ENCODE measurements at regions not wholly inside any gene's neighbourhood (a gene's known extent, or its start where the extent isn't known, plus 50 kb on each side); places are given as distances from the start of the nearest gene placed in this dataset.
"Not testable (repeated sequence)": the region's sequence is repeated elsewhere in the genome, so short reads cannot be mapped to it uniquely, and the experiment has no call there.

- Histone ChIP-seq H3K4me3 (ENCODE audit: low read length) (no peak overlapping the region), H3K27me3 (ENCODE audit: control insufficient read depth, insufficient read depth) (no peaks in the 10 kb centered on the region), H3K4me1 (ENCODE audit: control insufficient read depth, insufficient read depth, low read length) (no peaks in the 10 kb centered on the region), H3K9me3 (ENCODE audit: control insufficient read depth, low read length) (no peaks in the 10 kb centered on the region), H3K27ac (ENCODE audit: low read length) (no peak overlapping the region)
- intact Hi-C loops (cut with DNase I) = no loop called here
- no peak for ATAC-seq
- 47% methylated on average over 3 of the region's 3 CpGs for WGBS
- DNase-seq = no peak
These were observed 609.0 kb upstream of the CELF4 start for GRCh38 chr18:38174594-38174993.

GRCh38 chr18:38174173-38174572 lies 608.6 kb upstream of the CELF4 start:
- no peak for ATAC-seq
- intact Hi-C loops (cut with DNase I) = no loop called here
- no peaks in the 10 kb centered on the region for H3K4me1 ChIP-seq (ENCODE audit: control insufficient read depth, insufficient read depth, low read length)
- no peak overlapping the region for H3K27ac ChIP-seq (ENCODE audit: low read length)
- no peak overlapping the region for H3K4me3 ChIP-seq (ENCODE audit: low read length)
- WGBS = 92% methylated on average over 1 of the region's 1 CpG
- DNase-seq = no peak
- no peaks in the 10 kb centered on the region for H3K9me3 ChIP-seq (ENCODE audit: control insufficient read depth, low read length)
- no peaks in the 10 kb centered on the region for H3K27me3 ChIP-seq (ENCODE audit: control insufficient read depth, insufficient read depth)

- no peak overlapping the region for H3K27ac ChIP-seq (ENCODE audit: low read length)
These were observed 605.2 kb upstream of the CELF4 start for GRCh38 chr18:38170845-38171244.

GRCh38 chr18:38167623-38168022 lies 602.0 kb upstream of the CELF4 start:
- H3K27ac ChIP-seq (ENCODE audit: low read length) = no peak overlapping the region
- H3K27me3 ChIP-seq (ENCODE audit: control insufficient read depth, insufficient read depth) = no peaks in the 10 kb centered on the region
- no peaks in the 10 kb centered on the region for H3K9me3 ChIP-seq (ENCODE audit: control insufficient read depth, low read length)
- DNase-seq = no peak
- WGBS = 80% methylated on average over 2 of the region's 2 CpGs
- no peak overlapping the region for H3K4me3 ChIP-seq (ENCODE audit: low read length)
- H3K4me1 ChIP-seq (ENCODE audit: control insufficient read depth, insufficient read depth, low read length) = no peaks in the 10 kb centered on the region
- intact Hi-C loops (cut with DNase I) = no loop called here
- ATAC-seq = no peak

More at GRCh38 chr18:38170845-38171244, 605.2 kb upstream of the CELF4 start:
- intact Hi-C loops (cut with DNase I) = no loop called here
- DNase-seq (no peak), ATAC-seq (no peak)
- H3K9me3 ChIP-seq (ENCODE audit: control insufficient read depth, low read length) = no peaks in the 10 kb centered on the region
- H3K4me3 ChIP-seq (ENCODE audit: low read length) = no peak overlapping the region
- no peaks in the 10 kb centered on the region for H3K4me1 ChIP-seq (ENCODE audit: control insufficient read depth, insufficient read depth, low read length)
- H3K27me3 ChIP-seq (ENCODE audit: control insufficient read depth, insufficient read depth) = no peaks in the 10 kb centered on the region

- H3K4me3 ChIP-seq (ENCODE audit: low read length); intact Hi-C loops (cut with DNase I); DNase-seq; H3K27ac ChIP-seq (ENCODE audit: low read length); H3K9me3 ChIP-seq (ENCODE audit: control insufficient read depth, low read length); H3K4me1 ChIP-seq (ENCODE audit: control insufficient read depth, insufficient read depth, low read length); ATAC-seq; H3K27me3 ChIP-seq (ENCODE audit: control insufficient read depth, insufficient read depth): not testable (repeated sequence)
These were observed 587.5 kb upstream of the CELF4 start for GRCh38 chr18:38153116-38153515.

GRCh38 chr18:38116716-38117115 lies 551.1 kb upstream of the CELF4 start:
- 62% methylated on average over 3 of the region's 3 CpGs for WGBS
- intact Hi-C loops (cut with DNase I) = no loop called here
- H3K4me1 ChIP-seq (ENCODE audit: control insufficient read depth, insufficient read depth, low read length) = no peaks in the 10 kb centered on the region
- ATAC-seq (no peak), DNase-seq (no peak)
- no peak overlapping the region for H3K27ac ChIP-seq (ENCODE audit: low read length)
- H3K9me3 ChIP-seq (ENCODE audit: control insufficient read depth, low read length) = no peaks in the 10 kb centered on the region
- H3K27me3 ChIP-seq (ENCODE audit: control insufficient read depth, insufficient read depth) = no peaks in the 10 kb centered on the region
- no peak overlapping the region for H3K4me3 ChIP-seq (ENCODE audit: low read length)

GRCh38 chr18:38115201-38115600 lies 549.6 kb upstream of the CELF4 start:
- no peaks in the 10 kb centered on the region for H3K9me3 ChIP-seq (ENCODE audit: control insufficient read depth, low read length)
- H3K27me3 ChIP-seq (ENCODE audit: control insufficient read depth, insufficient read depth) = no peaks in the 10 kb centered on the region
- no peak overlapping the region for H3K27ac ChIP-seq (ENCODE audit: low read length)
- H3K4me3 ChIP-seq (ENCODE audit: low read length) = no peak overlapping the region
- intact Hi-C loops (cut with DNase I) = no loop called here
- DNase-seq = no peak
- no peak for ATAC-seq
- WGBS = 35% methylated on average over 1 of the region's 1 CpG
- H3K4me1 ChIP-seq (ENCODE audit: control insufficient read depth, insufficient read depth, low read length) = no peaks in the 10 kb centered on the region

- DNase-seq (no peak), ATAC-seq (no peak)
- no peaks in the 10 kb centered on the region for H3K9me3 ChIP-seq (ENCODE audit: control insufficient read depth, low read length)
- 63% methylated on average over 1 of the region's 1 CpG for WGBS
- intact Hi-C loops (cut with DNase I) = no loop called here
- no peaks in the 10 kb centered on the region for H3K4me1 ChIP-seq (ENCODE audit: control insufficient read depth, insufficient read depth, low read length)
- no peaks in the 10 kb centered on the region for H3K27me3 ChIP-seq (ENCODE audit: control insufficient read depth, insufficient read depth)
- H3K27ac ChIP-seq (ENCODE audit: low read length) = no peak overlapping the region
- H3K4me3 ChIP-seq (ENCODE audit: low read length) = no peak overlapping the region
These were observed 521.9 kb upstream of the CELF4 start for GRCh38 chr18:38087538-38087937.

GRCh38 chr18:38081516-38081915 lies 515.9 kb upstream of the CELF4 start:
- DNase-seq (no peak), ATAC-seq (no peak)
- 85% methylated on average over 1 of the region's 1 CpG for WGBS
- H3K27me3 ChIP-seq (ENCODE audit: control insufficient read depth, insufficient read depth) = no peaks in the 10 kb centered on the region
- intact Hi-C loops (cut with DNase I) = no loop called here
- no peak overlapping the region for H3K27ac ChIP-seq (ENCODE audit: low read length)
- H3K4me1 ChIP-seq (ENCODE audit: control insufficient read depth, insufficient read depth, low read length) = no peaks in the 10 kb centered on the region
- no peaks in the 10 kb centered on the region for H3K9me3 ChIP-seq (ENCODE audit: control insufficient read depth, low read length)
- H3K4me3 ChIP-seq (ENCODE audit: low read length) = no peak overlapping the region

GRCh38 chr18:38077229-38077628 lies 511.6 kb upstream of the CELF4 start:
- Histone ChIP-seq H3K27ac (ENCODE audit: low read length) (no peak overlapping the region), H3K4me3 (ENCODE audit: low read length) (no peak overlapping the region), H3K27me3 (ENCODE audit: control insufficient read depth, insufficient read depth) (no peaks in the 10 kb centered on the region), H3K4me1 (ENCODE audit: control insufficient read depth, insufficient read depth, low read length) (no peaks in the 10 kb centered on the region), H3K9me3 (ENCODE audit: control insufficient read depth, low read length) (no peaks in the 10 kb centered on the region)
- ATAC-seq = no peak
- 38% methylated on average over 4 of the region's 4 CpGs for WGBS
- intact Hi-C loops (cut with DNase I) = no loop called here
- no peak for DNase-seq

GRCh38 chr18:38076346-38077070 lies 510.9 kb upstream of the CELF4 start:
- ATAC-seq = no peak
- Histone ChIP-seq H3K27ac (ENCODE audit: low read length) (no peak overlapping the region), H3K9me3 (ENCODE audit: control insufficient read depth, low read length) (no peaks in the 10 kb centered on the region), H3K27me3 (ENCODE audit: control insufficient read depth, insufficient read depth) (no peaks in the 10 kb centered on the region), H3K4me3 (ENCODE audit: low read length) (no peak overlapping the region), H3K4me1 (ENCODE audit: control insufficient read depth, insufficient read depth, low read length) (no peaks in the 10 kb centered on the region)
- intact Hi-C loops (cut with DNase I) = no loop called here
- no peak for DNase-seq
- 73% methylated on average over 5 of the region's 5 CpGs for WGBS

- Histone ChIP-seq H3K27ac (ENCODE audit: low read length) (no peak overlapping the region), H3K27me3 (ENCODE audit: control insufficient read depth, insufficient read depth) (no peaks in the 10 kb centered on the region), H3K9me3 (ENCODE audit: control insufficient read depth, low read length) (no peaks in the 10 kb centered on the region), H3K4me3 (ENCODE audit: low read length) (no peak overlapping the region), H3K4me1 (ENCODE audit: control insufficient read depth, insufficient read depth, low read length) (no peaks in the 10 kb centered on the region)
- no peak for ATAC-seq
- 48% methylated on average over 3 of the region's 3 CpGs for WGBS
- intact Hi-C loops (cut with DNase I) = no loop called here
- no peak for DNase-seq
These were observed 508.8 kb upstream of the CELF4 start for GRCh38 chr18:38074298-38074876.
